GM19043 (cell line): ENCODE measurements at regions not wholly inside any gene's neighbourhood (a gene's known extent, or its start where the extent isn't known, plus 50 kb on each side); places are given as distances from the start of the nearest gene placed in this dataset.

ENCODE experiments used
- ATAC-seq: cut with Tn5 transposase; IDR thresholded peaks from one replicate; pipeline ENCODE4 v1.9.1; 2021; ENCODE audit warnings: low read depth; ENCODE audit not compliant: unreplicated experiment

DNA sequence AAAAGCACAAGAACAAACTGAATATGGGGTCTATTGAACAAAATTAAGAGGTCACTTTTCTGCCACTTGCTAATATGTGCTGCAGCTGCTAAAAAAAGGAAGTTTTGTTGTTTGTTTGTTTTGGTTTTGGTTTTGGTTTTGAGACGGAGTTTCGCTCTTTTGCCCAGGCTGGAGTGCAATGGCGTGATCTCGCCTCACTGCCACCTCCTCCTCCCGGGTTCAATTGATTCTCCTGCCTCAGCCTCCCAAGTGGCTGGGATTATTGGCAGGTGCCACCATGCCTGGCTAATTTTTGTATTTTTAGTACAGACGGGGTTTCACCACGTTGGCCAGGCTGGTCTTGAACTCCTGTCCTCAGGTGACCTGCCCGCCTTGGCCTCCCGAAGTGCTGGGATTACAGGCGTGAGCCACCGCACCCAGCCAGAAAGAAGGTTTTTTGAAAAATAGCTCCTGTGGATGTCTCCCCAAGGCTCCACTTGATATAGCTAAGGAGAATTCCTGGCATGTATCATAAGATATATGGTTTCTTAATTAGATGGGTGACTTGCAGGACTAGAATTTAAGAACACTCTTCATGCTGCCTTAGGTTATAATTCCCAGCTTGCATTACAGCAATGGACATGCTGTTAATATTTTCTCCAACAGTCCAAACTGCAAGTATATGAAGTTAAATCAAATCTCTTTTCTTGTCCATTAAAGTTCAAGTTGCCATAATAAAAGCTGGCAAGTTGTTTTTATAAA is 237.6 kb upstream of the AMIGO2 start:
- peak; percentile 48 for ATAC-seq

DNA sequence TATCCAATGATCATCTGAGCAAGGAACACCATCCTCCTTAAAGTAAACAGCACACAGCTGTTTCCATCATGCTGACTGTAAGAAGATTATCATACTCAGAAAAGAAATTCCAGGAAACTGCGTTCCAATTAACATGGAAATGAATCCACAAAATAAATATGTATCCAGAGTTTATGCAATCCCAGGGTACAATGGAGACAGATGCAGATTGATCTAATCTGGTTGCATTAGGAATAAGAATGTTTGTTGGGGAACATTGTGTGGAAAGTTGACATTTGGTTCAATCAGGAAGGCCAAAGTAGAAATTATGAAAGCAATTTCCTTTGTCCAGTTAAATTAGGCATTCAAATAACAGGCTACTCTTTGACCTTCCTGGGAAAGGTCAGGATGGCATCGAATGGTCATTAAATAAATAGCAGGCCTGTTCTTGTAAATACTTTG is 236.9 kb upstream of the AMIGO2 start:
- no peak for ATAC-seq

DNA sequence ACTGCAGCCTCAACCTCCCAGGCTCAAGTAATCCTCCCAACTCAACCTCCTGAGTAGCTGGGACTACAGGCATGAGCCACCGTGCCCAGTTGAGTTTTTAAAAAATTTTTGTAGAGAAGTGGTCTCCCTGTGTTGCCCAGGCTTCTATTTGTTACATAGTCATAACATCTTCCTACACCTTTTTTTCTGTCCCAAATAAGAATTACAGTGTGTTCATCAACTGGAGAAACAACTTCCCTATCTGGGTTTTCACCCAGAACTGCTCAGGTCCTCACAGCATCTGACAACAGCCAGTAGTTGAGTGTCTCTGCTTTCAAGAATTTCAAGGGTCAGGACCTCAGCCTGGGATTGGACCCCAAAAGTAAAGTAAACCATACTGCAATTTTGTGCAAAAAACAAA is 235.2 kb upstream of the AMIGO2 start:
- no peak for ATAC-seq

DNA sequence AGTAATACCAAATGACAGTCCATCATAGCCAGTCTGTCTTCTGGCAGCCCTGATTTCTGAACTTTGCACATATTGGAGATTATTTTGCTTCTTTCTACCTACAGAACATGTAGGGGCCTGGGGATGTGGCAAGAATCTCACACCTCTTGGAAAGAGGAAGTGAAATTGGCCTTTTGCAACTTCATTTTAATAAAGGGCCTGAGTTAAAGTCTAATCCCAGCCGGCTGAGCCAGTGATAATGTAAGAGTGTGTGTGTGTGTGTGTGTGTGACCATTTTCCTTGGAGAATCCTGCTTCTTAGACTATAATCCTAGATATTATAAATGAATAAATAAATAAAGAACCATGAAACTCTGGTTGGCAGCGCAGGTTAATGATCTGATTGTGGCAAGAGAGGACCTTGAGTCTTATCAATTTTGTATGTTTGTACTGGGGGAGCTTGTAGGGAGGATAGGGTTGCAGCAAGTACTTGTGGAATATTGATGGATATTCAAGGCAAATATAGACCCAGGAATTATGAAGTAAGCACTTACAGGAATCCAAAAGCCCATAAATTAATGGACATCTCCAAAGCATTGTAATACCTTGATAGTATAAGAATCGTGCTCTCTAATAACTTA is 233.2 kb upstream of the AMIGO2 start:
- peak; percentile 95 for ATAC-seq

DNA sequence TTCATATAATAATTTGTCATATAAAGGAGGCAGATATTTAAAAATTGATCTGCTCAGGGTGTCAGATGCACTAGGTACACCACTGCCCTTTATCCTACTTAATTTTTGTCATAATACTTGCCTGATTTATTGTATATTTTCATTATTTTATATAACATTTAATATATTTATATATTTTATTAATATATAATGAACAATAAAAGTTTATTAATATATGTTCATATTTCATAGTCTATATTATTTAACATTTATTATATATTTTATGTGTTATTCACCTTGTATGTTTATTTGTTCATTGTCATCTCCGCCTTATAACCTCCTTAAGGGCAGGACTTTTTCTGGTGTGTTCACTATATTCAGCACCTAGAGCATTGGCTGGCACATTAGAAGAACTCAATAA is 232.4 kb upstream of the AMIGO2 start:
- no peak for ATAC-seq

DNA sequence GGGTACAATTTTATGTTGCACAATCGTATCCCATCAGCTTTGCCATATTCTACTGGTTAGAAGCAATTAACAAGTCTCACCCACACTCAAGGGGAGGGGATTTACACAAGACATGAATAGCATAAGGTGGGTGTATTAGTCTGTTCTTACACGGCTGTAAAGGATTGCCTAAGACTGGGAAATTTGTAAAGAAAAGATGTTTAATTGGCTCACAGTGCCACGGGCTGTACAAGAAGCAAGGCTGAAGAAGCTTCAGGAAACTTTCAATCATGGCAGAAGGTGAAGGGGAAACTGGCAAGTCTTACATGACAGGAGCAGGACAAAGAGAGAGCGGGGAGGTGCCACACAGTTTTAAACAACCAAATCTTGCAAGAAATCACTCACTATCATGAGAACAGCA is 231.8 kb upstream of the AMIGO2 start:
- ATAC-seq, result no peak

- ATAC-seq, result no peak
Observed at GRCh38 chr12:47311010-47311409, 231.3 kb upstream of the AMIGO2 start.

DNA sequence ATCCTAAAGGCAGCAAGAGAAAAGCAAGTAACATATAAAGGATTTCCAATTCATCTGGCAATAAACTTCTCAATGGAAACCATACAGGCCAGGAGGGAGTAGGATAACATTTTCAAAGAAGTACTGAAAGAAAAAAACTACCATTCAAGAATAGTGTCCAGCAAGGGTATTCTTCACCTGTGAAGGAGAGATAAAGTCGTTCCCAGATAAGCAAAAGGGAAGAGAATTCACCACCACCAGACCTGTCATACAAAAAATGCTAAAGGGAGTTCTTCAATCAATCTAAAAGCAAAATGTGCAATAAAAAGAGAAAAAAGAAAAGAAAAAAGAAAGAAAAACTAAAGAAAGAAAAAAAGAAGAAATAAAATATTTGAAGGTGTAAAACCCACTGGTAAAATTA is 228.9 kb upstream of the AMIGO2 start:
- no peak for ATAC-seq

- ATAC-seq, result peak; percentile 75
Observed at GRCh38 chr12:47307680-47308399, 228.1 kb upstream of the AMIGO2 start.

- ATAC-seq, result peak; percentile 13
Observed at GRCh38 chr12:47306773-47307679, 227.3 kb upstream of the AMIGO2 start.

- ATAC-seq, result no peak
Observed at GRCh38 chr12:47306130-47306529, 226.4 kb upstream of the AMIGO2 start.

- ATAC-seq, result no peak
Observed at GRCh38 chr12:47305464-47305863, 225.7 kb upstream of the AMIGO2 start.

DNA sequence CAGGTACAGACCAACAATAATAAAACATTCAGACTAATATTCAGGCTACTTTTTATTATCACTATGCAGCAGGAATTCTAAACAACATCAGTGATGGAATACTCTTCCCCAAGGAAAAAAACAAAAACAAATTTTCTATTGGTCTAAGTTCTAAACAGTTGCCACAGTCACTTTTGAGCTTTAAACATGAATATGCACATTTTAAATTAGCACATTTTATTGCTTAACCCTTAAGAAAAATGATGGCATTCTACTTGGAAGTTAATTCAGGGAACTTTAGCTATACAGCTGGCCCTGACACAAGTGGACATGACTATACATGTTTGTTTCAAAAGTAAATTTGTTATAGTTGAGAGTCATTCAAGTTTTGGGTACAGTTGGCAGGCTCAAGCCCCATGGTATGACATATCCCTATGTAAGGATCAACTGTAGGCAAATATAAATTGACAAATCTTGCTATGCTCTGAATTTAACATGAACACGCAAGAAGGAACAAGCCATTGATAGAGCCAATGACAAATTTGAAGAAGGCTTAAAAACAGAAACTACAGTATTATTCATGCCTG is 224.3 kb upstream of the AMIGO2 start:
- no peak for ATAC-seq

GRCh38 chr12:47303207-47303606 is 223.4 kb upstream of the AMIGO2 start:
- no peak for ATAC-seq

GRCh38 chr12:47302111-47302671 is 222.4 kb upstream of the AMIGO2 start:
- peak; percentile 82 for ATAC-seq

DNA sequence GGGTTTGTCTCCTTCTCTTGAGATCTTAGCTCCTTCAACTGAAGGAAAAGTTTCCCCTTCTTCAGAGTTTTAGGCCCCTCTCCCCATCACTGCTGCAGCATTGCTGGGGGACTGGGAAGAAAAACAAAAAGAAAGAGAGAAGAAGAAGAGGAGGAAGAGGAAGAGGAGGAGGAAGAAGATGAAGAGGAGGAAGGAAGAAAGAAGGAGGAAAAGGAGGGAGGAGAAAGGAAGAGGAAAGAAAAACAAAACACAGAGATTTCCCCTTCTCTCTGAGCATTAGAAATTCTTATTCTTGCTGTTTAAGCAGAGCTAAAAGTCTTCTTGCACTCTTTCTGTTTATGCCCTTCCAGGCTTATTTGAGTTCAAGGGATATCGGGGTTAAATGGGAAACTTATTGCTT is 219.8 kb upstream of the AMIGO2 start:
- no peak for ATAC-seq

DNA sequence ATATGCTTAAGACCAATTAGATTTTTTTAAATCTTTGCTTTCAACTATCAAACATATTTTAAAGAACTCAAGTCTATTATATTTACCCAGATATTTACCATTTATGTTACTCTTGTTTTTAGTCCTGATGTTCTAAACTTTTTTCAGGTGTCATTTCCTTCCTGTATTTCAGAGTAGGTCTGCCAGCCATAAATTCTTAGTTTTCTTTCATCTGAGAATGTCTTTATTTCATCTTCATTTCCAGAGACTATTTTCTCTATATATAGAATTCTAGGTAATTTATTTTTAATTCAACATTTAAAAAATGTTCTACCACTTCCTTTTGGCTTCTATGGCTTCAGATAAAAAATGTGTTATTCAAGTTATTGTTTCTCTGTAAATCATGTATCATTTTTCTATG is 218.2 kb upstream of the AMIGO2 start:
- no peak for ATAC-seq

GRCh38 chr12:47296828-47297227 is 217.1 kb upstream of the AMIGO2 start:
- ATAC-seq, result no peak

- ATAC-seq, result no peak
Observed at GRCh38 chr12:47293406-47293805, 213.6 kb upstream of the AMIGO2 start.

DNA sequence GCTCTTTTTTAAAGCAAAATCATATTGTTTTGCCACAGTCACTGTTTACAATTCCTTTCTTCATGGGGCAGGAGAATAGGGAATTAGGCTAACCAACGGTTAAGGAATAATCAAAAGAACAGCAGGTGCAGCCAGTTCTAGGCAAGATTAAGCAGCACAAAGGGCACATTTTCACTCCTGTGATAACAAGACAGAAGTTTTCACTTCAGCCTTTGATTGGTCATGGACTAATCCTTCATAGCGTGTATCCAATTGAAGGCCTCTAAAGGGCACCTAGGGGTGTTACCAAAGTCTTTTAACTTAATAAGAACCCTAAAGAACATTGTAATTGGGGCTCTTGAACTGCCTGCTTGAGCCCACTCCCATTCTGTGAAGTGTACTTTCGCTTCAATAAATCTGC is 206.9 kb upstream of the AMIGO2 start:
- ATAC-seq, result no peak
